ENCODE measurements at regions not wholly inside any gene's neighbourhood (a gene's known extent, or its start where the extent isn't known, plus 50 kb on each side); places are given as distances from the start of the nearest gene placed in this dataset.
"Not testable (repeated sequence)": the region's sequence is repeated elsewhere in the genome, so short reads cannot be mapped to it uniquely, and the experiment has no call there.

DNA sequence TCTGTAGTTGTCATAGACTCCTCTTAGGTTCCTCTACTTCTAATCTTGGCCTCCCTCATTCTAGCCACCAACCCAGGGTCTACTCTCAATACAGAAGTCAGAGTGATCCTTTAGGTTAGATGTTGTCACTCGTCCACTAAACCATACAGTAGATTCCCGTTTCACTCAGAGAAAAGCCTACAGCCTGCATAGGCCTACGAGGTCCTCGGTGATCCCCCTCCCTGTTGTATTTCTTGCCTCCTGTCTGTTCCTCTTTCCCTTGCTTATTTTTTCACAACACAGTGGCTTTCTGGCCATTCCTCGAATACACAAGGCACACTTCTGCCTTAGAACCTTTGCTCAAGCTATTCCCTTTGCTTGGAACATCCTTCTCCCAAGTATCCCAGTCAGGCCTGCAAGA, 183.0 kb upstream of the PRSS1 start:
- DNase-seq = no peak

DNA sequence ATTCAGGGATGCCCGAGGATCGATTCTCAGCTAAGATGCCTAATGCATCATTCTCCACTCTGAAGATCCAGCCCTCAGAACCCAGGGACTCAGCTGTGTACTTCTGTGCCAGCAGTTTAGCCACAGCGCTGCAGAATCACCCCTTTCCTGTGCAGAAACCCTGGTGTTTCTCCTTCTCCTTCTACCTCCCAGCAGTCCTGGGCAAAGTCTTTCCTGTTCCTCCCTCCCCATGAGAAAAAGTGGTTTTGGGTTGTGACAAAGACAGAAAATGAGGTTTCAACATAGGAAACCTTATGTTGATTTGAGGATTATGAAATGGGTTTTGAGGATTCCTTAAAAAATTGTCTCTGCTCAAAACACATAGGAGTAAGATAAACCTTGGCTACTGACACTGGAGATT, 185.1 kb upstream of the PRSS1 start:
- not testable (repeated sequence) for DNase-seq

DNA sequence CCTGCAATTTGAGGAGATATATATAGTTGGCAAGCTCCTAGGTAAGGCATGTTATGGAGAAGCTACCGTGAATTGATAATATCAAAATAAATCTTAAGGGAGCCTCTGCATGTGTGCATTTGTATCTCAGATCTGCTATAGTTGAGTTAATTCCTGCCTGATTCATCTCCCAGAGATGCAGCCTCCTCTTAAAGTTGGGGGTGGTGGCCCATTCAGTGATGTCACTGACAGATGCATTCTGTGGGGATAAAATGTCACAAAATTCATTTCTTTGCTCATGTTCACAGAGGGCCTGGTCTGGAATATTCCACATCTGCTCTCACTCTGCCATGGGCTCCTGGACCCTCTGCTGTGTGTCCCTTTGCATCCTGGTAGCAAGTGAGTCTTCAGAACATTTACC, 185.8 kb upstream of the PRSS1 start:
- DNase-seq = no peak

DNA sequence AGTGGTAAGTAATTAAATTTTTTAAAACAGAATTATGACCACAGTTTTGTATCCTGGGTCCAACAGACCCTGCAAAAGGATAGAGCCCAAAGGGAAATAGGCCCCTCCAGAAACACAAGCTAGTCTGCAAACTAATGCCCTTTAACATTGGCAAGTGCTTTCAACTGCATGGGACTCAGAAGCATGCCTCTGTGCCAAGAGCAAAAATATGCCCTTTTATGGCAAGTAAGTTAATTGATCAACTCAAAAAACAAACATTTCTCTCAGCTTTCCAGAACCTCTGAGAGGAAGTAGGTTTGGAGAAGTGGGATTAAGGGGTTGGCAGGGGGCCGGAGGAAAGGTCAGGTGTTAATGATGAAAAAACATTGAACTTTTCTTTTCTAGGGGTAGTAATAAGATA, 186.6 kb upstream of the PRSS1 start:
- no peak for DNase-seq

DNA sequence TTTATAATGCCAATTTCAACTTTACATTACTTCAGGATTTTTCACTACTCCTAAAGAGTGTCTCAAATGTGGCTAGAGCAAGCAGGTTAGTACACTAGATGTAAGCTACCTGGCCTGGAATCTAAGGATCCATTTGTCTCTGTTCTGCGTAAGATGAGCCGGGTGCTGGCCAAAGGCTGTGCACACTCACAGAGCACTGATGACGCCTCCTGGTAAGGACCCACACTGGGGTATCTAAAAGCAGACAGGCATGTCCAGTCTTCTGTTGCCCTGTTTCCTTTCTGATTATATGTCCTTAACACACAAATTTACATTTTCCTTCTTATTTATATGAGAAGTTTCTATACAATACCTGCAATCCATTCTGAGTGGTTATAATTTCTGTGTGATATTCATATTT, 187.9 kb upstream of the PRSS1 start:
- DNase-seq = not testable (repeated sequence)

DNA sequence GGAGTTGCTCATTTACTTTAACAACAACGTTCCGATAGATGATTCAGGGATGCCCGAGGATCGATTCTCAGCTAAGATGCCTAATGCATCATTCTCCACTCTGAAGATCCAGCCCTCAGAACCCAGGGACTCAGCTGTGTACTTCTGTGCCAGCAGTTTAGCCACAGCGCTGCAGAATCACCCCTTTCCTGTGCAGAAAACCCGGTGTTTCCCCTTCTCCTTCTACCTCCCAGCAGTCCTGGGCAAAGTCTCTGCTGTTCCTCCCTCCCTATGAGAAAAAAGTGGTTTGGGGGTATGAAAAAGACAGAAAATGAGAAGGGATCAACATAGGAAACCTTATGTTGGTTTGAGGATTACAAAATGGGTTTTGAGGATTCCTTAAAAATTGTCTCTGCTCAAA, 188.5 kb upstream of the PRSS1 start:
- DNase-seq = not testable (repeated sequence)

DNA sequence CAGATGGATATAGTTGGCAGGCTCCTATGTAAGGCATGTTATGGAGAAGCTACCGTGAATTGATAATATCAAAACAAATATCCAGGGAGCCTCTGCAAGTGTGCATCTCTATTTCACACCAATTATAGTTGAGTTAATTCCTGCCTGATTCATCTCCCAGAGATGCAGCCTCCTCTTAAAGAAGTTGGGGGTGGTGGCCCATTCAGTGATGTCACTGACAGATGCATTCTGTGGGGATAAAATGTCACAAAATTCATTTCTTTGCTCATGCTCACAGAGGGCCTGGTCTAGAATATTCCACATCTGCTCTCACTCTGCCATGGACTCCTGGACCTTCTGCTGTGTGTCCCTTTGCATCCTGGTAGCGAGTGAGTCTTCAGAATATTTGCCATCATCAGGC, 189.1 kb upstream of the PRSS1 start:
- DNase-seq = no peak

DNA sequence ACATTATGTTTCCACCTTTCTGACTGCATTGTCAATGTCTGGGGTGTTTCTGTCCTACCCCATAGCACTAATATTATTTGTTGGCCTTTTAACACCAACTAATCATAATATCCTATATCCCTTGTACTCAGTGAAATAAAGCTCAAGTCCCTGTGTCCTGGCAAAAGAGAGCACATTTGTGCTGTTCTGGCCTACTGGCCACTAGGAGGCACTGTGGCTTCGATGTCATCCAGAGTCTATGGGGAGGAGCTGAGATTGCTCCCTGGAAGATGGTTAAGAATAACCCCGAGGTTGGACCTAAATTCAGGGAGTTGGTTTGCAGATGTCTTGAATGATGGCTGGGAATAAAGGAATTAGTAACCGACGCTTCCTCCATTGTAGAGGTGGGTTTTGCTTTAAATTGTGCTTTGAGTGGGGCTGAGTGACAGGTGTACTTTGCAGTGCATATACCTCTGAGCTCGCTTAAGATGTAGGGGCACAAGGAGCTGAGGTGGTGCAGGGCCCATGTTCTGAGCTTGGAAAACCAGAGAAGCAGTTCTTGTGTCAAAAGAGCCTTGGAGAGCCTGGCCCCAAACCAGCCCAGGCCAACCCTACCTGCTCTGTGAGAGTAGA, 191.2 kb upstream of the PRSS1 start:
- DNase-seq = peak; percentile 65

DNA sequence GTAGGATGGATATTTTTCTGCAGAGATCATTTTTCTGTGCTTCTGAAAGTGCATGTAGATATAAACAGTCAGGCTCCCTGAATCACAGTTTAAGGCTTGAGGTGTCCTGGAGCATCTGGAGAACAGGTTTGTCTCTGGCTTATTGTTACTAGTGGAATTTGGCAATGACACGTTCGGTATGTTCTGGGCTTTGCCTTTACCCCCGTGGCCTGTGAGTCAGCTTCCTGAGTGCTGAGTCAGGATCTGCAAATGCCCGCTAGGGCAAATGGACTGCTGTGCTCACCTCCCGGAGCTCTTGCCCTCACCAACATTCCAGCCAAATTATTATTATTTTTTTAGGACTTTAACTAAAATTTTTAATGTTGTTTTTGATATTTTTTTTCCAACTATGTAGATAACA, 192.5 kb upstream of the PRSS1 start:
- peak; percentile 43 for DNase-seq

DNA sequence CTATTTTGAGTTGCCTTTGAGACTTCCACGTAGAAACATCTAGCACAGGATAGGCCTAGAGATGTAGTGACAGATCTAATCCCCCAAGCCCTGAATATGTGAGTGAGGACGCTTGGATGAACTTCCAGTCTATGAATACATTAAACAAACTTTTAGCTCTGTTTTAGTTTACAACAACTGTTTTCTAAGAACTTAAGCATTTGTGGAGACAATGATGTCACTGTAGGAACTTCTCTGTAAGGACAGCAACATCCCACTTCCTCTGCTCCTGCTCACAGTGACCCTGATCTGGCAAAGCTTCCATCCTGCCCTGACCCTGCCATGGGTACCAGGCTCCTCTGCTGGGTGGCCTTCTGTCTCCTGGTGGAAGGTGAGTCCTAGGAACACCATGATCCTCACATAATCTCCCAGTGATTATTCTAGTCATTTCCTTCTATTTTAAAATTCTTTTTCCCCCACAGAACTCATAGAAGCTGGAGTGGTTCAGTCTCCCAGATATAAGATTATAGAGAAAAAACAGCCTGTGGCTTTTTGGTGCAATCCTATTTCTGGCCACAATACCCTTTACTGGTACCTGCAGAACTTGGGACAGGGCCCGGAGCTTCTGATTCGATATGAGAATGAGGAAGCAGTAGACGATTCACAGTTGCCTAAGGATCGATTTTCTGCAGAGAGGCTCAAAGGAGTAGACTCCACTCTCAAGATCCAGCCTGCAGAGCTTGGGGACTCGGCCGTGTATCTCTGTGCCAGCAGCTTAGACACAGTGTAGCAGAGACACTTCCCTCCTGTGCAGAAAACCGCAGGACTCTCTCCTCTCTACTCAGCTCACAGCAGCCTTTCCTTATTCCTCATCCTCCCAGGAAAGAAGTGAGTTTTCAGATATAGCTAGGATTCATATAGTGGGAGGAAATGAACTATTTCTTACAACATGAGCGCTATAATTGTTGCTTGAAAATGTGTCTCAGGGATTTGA, 194.4 kb upstream of the PRSS1 start:
- DNase-seq = no peak

DNA sequence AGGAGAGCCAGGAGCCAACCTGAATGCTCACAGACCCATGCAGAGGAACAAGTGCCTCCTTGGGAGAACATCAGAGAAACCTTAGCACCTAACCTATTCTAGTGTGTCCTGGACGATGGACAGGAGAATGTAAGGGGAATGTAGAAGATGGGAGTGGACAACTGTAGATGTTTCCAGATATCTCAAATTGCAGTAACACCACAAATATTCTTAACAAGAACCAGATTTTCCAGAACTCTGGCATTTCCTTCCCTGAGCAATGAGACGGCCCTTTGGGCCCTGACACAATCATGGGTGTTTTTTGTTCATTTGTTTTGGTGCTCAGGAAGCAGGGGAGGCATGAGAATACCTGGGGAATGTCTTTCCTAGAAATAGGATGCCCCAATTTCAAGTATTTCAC, 196.1 kb upstream of the PRSS1 start:
- DNase-seq = no peak

DNA sequence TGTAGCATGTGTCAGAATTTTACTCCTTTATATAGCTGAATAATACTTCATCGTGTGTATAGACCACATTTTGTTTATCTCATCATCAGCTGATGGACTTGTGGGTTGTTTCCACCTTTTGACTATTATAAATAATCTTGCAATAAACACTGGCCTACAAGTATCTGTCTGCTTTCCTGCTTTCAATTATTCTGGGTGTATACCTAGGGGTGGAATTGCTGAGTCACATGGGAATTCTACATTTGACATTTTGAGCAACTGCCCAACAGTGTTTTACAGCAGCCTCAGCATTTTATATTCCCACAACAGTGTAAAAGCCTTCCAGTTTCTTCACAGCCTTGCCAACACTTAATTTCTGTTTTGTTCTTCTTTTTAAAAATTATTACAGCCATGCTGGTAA, 200.3 kb upstream of the PRSS1 start:
- DNase-seq = no peak

DNA sequence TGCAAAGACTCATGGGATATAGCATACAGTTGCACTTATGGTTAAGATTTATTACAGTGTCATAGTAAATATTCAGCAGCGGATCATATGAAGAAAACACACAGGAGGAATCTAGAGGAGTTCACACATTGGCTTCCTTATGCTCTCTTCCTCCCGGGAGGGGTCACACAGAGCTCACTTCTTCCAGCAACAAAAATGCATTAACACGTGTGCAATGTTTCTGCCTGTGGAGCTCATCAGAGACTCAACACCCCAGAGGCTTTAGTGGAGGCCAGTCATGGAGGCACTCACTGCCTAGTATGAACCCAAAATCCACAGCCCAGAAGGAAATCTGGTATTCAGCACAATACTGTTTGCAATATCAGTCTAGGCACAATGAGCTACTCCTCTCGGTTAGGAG, 202.8 kb upstream of the PRSS1 start:
- DNase-seq = no peak

DNA sequence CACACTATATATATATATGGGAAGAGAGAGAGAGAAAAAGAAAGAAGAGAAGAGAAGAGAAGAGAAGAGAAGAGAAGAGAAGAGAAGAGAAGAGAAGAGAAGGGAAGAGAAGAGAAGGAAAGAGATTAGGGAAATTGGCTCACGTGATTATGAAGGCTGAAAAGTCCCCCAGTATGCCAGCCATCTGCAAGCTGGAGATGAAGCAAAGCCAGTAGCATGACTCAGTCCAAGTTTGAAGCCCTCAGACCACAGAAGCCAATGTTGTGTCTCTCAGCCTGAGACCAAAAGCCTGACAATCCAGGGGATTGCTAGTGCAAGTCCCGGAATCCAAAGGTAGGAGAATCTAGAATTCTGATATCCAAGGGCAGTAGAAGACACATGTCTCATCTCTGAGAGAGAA, 206.3 kb upstream of the PRSS1 start:
- DNase-seq = no peak

DNA sequence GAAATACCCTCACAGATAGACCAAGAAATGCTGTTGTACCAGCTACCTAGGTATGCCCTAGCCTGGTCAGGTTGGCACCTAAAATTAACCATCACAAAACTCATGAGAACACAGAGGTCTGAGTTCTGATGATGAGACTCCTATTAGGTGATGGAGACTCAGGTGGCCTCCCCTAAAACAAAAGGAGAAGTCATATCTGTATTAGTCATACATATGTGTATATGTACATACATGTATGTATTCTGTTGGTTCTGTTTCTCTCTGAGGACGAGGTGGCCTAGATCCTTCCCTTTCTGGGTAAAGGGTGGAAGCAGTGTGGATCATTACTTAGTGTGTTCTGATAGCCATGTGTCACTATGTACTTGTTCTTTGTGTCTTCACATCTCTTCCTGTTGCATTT, 207.2 kb upstream of the PRSS1 start:
- DNase-seq = no peak

DNA sequence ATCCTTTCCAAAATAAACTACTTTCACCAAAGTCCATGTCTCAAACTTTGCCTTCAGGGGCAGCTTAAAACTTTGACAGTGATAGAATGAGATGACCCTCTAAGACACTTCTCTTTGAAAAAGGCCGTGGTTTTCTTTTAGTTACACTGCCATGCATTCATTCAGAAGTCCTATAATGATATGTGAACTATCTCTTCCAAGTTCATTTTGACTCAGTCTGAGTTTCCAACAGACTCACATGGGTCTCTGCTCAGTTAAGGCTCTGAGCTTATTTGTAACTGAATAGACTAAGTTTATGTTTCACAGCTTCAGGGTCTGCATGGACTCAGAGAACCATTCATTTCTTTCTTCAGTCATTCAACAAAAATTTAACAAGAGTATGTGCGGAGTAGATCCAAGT, 208.9 kb upstream of the PRSS1 start:
- DNase-seq = no peak

DNA sequence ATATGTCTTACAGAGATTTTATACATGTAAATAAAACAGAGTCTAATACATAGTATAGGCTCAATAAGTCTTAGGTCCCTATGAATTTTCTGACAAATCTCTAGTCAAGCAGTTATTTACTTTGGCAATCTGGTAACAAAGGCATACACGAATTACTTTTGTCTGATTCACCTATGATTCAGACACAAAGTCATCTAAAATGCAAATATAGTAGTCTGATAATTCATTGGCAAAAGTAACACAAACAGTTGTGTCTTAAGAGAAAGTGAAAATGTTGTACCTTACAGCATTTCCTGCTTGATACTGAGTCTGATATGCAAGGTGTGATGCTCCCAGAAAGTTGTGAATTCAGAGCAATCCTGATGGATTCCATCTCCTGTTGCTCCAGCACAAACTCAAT, 209.4 kb upstream of the PRSS1 start:
- no peak for DNase-seq

DNA sequence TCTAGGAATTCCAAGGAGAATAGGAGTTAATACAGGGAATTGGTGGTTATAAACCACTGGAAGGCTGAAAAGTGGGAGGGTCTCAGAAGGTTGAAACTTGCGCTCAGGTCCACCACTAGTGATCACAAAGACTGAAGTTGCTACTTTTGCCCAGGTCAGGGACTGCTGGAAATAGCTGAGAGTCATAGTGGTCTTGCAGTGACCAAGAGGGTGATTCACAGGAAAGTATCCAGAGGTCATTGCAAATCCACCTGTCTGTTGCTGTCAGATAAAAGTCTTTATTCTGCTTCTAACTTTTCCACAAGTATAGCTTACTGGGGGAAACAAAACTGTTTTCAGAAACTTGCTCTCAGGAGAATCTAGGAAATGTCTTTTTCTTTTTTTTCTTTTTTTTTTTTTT, 211.5 kb upstream of the PRSS1 start:
- no peak for DNase-seq

DNA sequence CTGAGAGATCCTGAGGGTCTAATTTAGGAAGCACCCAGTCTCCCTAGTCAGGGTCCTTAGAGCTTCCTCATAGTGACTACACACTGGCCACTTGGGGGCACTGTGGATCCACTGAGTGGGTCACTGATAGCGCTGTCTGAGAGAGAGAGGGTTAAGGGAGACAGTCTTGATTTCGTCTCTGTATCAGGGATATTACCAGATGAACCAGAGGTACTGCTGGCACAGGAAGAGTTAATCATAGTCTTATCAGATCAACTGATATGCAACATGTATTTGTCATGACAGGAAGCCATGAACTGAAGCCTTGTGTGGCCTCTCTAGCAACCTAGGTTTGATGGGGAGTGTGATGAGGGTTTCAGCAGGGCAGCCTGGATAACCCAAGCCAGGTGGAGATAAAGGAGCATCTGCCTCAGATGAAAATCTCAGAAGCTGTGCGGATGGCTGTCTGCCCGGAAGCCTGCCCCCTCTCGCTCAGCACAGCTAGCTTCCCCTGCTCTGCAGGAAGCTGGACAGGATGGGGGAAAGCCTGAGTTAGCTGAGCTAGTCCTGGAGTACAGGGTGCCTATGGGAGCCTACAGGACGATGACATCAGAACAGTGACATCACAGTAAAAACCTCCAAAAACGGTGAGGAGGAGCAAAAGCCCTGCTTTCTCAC, 214.0 kb upstream of the PRSS1 start:
- peak; percentile 82 for DNase-seq

DNA sequence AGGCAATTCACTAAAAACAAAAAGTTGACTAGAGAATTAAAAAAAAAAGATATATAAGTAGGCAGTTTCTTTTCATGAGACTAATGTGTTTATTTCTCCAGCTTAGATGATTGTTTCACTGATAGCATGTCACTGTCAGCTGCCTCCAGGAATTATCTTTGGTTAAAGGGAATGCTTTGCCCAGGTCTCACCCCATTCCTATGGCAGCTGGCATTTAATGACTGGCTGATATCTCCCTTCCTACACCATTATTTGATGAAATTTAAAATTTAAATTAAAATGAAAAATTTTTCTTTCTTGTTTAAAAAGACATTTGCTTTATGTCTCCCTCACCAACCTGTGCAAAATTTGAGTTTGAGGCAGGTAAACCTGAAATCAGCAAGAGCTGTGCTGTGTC, 214.5 kb upstream of the PRSS1 start:
- DNase-seq = no peak

DNA sequence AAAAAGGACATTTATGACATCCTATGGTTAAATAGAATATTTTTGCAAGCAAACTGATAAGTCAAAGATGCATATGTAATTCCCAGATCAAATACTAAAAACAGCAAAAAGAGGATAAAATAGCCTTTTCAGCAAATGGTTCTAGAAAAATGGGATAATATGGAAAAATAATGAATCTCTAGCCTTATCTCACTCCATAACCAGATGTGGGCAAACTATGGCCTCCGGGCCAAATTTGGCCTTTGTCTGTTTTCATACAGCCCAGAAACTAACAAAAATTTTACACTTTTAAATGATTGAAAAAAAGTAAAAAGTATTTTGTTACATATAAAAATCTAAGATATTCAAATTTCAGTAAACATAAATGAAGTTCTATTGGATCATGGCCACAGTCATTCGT, 215.4 kb upstream of the PRSS1 start:
- no peak for DNase-seq

DNA sequence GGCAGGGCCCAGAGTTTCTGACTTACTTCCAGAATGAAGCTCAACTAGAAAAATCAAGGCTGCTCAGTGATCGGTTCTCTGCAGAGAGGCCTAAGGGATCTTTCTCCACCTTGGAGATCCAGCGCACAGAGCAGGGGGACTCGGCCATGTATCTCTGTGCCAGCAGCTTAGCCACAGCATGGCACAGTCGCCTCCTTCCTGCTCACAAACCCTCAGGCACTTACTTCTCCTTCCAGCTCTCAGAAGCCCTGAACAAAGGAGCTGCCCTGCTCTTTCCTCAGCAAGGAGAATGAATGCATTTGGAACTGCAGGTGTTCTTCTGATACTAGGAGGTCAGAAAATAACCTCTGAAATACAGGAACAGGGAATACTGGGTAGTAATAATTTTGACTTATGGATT, 219.7 kb upstream of the PRSS1 start:
- DNase-seq = no peak

DNA sequence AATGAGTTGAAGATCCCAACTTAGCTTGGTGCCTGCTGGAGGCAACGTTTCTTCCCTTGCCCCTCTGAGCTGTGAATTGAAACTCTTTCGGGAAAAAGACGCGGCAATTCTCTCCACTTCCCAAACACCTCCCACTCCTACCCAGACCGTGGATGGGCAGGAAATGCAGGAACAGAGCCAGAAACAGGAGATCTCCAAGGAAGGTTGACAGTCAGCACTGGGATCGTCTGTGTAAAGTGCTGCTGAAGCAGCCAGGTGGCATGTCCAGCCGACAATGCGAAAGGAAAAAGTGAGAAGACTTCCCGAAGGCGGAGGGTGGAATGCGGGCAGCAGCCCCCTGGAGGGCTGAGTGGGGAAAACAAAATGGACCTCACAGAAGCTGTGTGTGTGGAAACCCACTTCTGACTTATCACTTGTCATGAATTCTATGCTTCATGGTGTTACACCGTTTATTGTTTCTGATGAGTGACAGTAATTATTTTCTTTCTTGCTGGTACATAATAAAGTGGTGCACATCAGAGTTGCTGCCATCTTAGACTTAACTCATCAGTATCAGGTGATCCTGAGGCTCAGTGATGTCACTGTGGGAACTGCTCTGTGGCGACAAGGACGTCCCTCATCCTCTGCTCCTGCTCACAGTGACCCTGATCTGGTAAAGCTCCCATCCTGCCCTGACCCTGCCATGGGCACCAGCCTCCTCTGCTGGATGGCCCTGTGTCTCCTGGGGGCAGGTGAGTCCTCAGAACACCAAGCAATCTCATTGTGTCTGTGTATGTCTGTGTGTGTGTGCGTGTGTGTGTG, 220.5 kb upstream of the PRSS1 start:
- DNase-seq = no peak

All from activated CD4-positive, alpha-beta T cell treated with anti-CD3 and anti-CD28 coated beads, Interleukin-2, Interleukin-6, amounts not matched to agents 100 ng/mL and 50 ng/mL, durations not matched to agents 16 hours and 8 hours (primary cell).